ENCODE measurements at regions not wholly inside any gene's neighbourhood (a gene's known extent, or its start where the extent isn't known, plus 50 kb on each side); places are given as distances from the start of the nearest gene placed in this dataset.

DNA sequence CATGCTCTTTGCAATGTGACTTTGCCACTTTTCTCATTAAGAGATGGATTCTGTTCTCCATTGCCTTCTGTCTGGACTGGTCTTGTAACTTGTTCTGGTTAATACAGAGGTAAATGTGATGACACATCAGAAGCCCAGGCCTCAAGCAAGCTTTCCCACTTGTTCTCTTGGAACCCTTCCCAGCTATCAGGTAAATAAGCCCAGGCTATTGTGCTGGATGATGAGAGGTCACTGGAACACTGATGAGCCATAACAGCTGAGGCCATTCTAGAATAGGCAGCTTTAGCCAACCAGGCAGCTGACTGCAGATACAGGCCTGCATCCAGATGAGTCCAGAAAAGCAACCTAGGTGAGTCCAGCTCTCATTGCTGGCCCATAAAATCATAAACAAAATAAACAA, 1007.0 kb upstream of the ACVR2A start:
- Histone ChIP-seq H2AFZ (ENCODE audit: low read depth, low read length, poor library complexity, severe bottlenecking) (no peak overlapping the region), H3K4me2 (ENCODE audit: low read length) (no peak overlapping the region), H3K36me3 (ENCODE audit: control insufficient read depth in 1 of 2, insufficient read depth in 2 of 2, low read length in 2 of 2) (no peaks in the 10 kb centered on the region), H4K20me1 (ENCODE audit: insufficient read depth) (no peaks in the 10 kb centered on the region), H3K27me3 (ENCODE audit: insufficient read depth, low read length) (no peaks in the 10 kb centered on the region), H3K9ac (ENCODE audit: low read length) (no peak overlapping the region), H3K9me2 (ENCODE audit: insufficient read depth) (no peaks in the 10 kb centered on the region), H3K27ac (ENCODE audit: low read depth, low read length) (no peak overlapping the region), H3K4me1 (ENCODE audit: control insufficient read depth in 1 of 2, insufficient read depth in 2 of 2, low read length in 2 of 2) (peaks cover 0 to 4% of the 10 kb centered on the region in 2 experiments; a peak in 1 of 4 replicates), H3K79me2 (ENCODE audit: insufficient read depth, low read length) (no peaks in the 10 kb centered on the region), H3K9me3 (ENCODE audit: control insufficient read depth in 1 of 2, insufficient read depth in 1 of 2, low read depth in 1 of 2, low read length in 2 of 2) (no peaks in the 10 kb centered on the region), H3K4me3 (replicated peaks in 1 of 2; ENCODE audit: low read depth in 1 of 2, low read length in 2 of 2) (no peak overlapping the region)
- POLR2A ChIA-PET, result no interaction called here
- DNase-seq (ENCODE audit: low read depth, low spot score), result no peak
- intact Hi-C loops (cut with micrococcal nuclease), result no loop called here
- no peak; the same call in 1 of the 2 replicates for ATAC-seq
- TF ChIP-seq CBX3 (IDR thresholded peaks at IDR 0.05; ENCODE audit: low read depth), result no peak
- TF ChIP-seq ZNF274 (IDR thresholded peaks at IDR 0.05; ENCODE audit: low read depth, low read length), result no peak
- TF ChIP-seq, protein P1, sequence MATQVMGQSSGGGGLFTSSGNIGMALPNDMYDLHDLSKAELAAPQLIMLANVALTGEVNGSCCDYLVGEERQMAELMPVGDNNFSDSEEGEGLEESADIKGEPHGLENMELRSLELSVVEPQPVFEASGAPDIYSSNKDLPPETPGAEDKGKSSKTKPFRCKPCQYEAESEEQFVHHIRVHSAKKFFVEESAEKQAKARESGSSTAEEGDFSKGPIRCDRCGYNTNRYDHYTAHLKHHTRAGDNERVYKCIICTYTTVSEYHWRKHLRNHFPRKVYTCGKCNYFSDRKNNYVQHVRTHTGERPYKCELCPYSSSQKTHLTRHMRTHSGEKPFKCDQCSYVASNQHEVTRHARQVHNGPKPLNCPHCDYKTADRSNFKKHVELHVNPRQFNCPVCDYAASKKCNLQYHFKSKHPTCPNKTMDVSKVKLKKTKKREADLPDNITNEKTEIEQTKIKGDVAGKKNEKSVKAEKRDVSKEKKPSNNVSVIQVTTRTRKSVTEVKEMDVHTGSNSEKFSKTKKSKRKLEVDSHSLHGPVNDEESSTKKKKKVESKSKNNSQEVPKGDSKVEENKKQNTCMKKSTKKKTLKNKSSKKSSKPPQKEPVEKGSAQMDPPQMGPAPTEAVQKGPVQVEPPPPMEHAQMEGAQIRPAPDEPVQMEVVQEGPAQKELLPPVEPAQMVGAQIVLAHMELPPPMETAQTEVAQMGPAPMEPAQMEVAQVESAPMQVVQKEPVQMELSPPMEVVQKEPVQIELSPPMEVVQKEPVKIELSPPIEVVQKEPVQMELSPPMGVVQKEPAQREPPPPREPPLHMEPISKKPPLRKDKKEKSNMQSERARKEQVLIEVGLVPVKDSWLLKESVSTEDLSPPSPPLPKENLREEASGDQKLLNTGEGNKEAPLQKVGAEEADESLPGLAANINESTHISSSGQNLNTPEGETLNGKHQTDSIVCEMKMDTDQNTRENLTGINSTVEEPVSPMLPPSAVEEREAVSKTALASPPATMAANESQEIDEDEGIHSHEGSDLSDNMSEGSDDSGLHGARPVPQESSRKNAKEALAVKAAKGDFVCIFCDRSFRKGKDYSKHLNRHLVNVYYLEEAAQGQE (IDR thresholded peaks at IDR 0.05; ENCODE audit: low read depth), result no peak
- TF ChIP-seq POLR2AphosphoS5 (IDR thresholded peaks at IDR 0.05; ENCODE audit: low read depth, low read length), result no peak
- no peak for TF ChIP-seq YY1 (IDR thresholded peaks at IDR 0.05; ENCODE audit: extremely low read depth, insufficient replicate concordance, low read depth, low read length)
- CTCF ChIA-PET, result no interaction called here
- RAD21 ChIA-PET (ENCODE audit: low non-redundant PET in 1 of 2, low total read pairs in 2 of 2, uncharacterized antibody in 2 of 2, unreplicated experiment in 2 of 2), result no interaction called here
- no TSS peak for BruUV-seq (replicated peaks)

DNA sequence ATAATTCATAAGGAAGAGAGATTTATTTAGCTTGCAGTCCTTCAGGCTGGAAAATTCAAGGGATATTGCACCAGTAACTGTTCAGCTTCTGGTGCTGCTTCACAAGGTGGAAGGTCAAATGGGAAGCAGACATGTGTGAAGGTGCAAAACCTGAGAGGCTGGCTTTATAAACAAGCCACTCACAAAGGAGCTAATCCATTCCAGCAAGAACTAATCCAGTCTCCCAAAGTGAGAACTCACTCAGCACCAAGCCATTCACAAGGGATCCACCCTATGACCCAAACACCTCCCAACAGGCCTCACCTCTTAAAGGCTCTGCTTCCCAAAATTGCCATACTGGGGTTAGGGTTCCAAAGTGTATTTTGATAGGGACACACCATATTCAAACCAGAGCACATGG, 1018.4 kb upstream of the ACVR2A start:
- ATAC-seq, result no peak
- Histone ChIP-seq H3K27me3 (ENCODE audit: insufficient read depth, low read length) (no peaks in the 10 kb centered on the region), H3K9me2 (ENCODE audit: insufficient read depth) (no peaks in the 10 kb centered on the region), H3K4me2 (ENCODE audit: low read length) (no peak overlapping the region), H3K36me3 (ENCODE audit: control insufficient read depth in 1 of 2, insufficient read depth in 2 of 2, low read length in 2 of 2) (no peaks in the 10 kb centered on the region), H3K4me1 (ENCODE audit: control insufficient read depth in 1 of 2, insufficient read depth in 2 of 2, low read length in 2 of 2) (peaks cover 0 to 10% of the 10 kb centered on the region in 2 experiments; a peak in 3 of 4 replicates), H3K27ac (ENCODE audit: low read depth, low read length) (no peak overlapping the region), H2AFZ (ENCODE audit: low read depth, low read length, poor library complexity, severe bottlenecking) (no peak overlapping the region), H3K9me3 (ENCODE audit: control insufficient read depth in 1 of 2, insufficient read depth in 1 of 2, low read depth in 1 of 2, low read length in 2 of 2) (no peaks in the 10 kb centered on the region), H3K9ac (ENCODE audit: low read length) (no peak overlapping the region), H3K79me2 (ENCODE audit: insufficient read depth, low read length) (no peaks in the 10 kb centered on the region), H3K4me3 (replicated peaks in 1 of 2; ENCODE audit: low read depth in 1 of 2, low read length in 2 of 2) (no peak overlapping the region), H4K20me1 (ENCODE audit: insufficient read depth) (no peaks in the 10 kb centered on the region)
- intact Hi-C loops (cut with micrococcal nuclease), result no loop called here
- no TSS peak for BruUV-seq (replicated peaks)
- DNase-seq (ENCODE audit: low read depth, low spot score), result no peak
- CTCF ChIA-PET, result no interaction called here
- TF ChIP-seq POLR2AphosphoS5 (IDR thresholded peaks at IDR 0.05; ENCODE audit: low read depth, low read length) (no peak), FOSL1 (IDR thresholded peaks at IDR 0.05; ENCODE audit: low read depth) (no peak), EGR1 (IDR thresholded peaks at IDR 0.05; ENCODE audit: low read depth) (no peak), ELF1 (IDR thresholded peaks at IDR 0.05; ENCODE audit: borderline replicate concordance, low read depth) (no peak), EZH2phosphoT487 (IDR thresholded peaks at IDR 0.05; ENCODE audit: borderline replicate concordance) (no peak)
- TF ChIP-seq, protein P2, sequence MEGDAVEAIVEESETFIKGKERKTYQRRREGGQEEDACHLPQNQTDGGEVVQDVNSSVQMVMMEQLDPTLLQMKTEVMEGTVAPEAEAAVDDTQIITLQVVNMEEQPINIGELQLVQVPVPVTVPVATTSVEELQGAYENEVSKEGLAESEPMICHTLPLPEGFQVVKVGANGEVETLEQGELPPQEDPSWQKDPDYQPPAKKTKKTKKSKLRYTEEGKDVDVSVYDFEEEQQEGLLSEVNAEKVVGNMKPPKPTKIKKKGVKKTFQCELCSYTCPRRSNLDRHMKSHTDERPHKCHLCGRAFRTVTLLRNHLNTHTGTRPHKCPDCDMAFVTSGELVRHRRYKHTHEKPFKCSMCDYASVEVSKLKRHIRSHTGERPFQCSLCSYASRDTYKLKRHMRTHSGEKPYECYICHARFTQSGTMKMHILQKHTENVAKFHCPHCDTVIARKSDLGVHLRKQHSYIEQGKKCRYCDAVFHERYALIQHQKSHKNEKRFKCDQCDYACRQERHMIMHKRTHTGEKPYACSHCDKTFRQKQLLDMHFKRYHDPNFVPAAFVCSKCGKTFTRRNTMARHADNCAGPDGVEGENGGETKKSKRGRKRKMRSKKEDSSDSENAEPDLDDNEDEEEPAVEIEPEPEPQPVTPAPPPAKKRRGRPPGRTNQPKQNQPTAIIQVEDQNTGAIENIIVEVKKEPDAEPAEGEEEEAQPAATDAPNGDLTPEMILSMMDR (IDR thresholded peaks at IDR 0.05 in 2 of 3, conservative IDR thresholded peaks at IDR 0.05 in 1 of 3; ENCODE audit: borderline replicate concordance in 1 of 3, insufficient read depth in 1 of 3, low read depth in 2 of 3, low read length in 2 of 3), result no peak
- TF ChIP-seq, protein P3, sequence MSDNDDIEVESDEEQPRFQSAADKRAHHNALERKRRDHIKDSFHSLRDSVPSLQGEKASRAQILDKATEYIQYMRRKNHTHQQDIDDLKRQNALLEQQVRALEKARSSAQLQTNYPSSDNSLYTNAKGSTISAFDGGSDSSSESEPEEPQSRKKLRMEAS (IDR thresholded peaks at IDR 0.05), result no peak
- TF ChIP-seq, protein P4, sequence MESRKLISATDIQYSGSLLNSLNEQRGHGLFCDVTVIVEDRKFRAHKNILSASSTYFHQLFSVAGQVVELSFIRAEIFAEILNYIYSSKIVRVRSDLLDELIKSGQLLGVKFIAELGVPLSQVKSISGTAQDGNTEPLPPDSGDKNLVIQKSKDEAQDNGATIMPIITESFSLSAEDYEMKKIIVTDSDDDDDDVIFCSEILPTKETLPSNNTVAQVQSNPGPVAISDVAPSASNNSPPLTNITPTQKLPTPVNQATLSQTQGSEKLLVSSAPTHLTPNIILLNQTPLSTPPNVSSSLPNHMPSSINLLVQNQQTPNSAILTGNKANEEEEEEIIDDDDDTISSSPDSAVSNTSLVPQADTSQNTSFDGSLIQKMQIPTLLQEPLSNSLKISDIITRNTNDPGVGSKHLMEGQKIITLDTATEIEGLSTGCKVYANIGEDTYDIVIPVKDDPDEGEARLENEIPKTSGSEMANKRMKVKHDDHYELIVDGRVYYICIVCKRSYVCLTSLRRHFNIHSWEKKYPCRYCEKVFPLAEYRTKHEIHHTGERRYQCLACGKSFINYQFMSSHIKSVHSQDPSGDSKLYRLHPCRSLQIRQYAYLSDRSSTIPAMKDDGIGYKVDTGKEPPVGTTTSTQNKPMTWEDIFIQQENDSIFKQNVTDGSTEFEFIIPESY (IDR thresholded peaks at IDR 0.05; ENCODE audit: extremely low read depth, insufficient replicate concordance, low read length), result no peak
- RAD21 ChIA-PET (ENCODE audit: low non-redundant PET in 1 of 2, low total read pairs in 2 of 2, uncharacterized antibody in 2 of 2, unreplicated experiment in 2 of 2), result no interaction called here
- POLR2A ChIA-PET, result no interaction called here
